Uterus (tissue), 3 donors: ENCODE measurements at regions not wholly inside any gene's neighbourhood (a gene's known extent, or its start where the extent isn't known, plus 50 kb on each side); places are given as distances from the start of the nearest gene placed in this dataset.

Source experiments
- DNase-seq, 2 donors: peaks; one replicate each; pipeline ENCODE4 v3.0.0-alpha.2; 2019 to 2020
- H3K27ac ChIP-seq, 2 donors: fragments of 200-600 bp; sonication (generic); 1 replicate in 1 of 2; 2 replicates in 1 of 2; pipeline ENCODE4 v1.5.1; 2016 to 2018
- H3K27me3 ChIP-seq, 2 donors: fragments of 200-600 bp; sonication (generic); one replicate each; pipeline ENCODE4 v1.5.1; 2018 to 2019; ENCODE audit warnings: control low read depth in 1 of 2
- H3K36me3 ChIP-seq, 2 donors: fragments of 200-600 bp; sonication (generic); one replicate each; pipeline ENCODE4 v1.5.1; 2019; ENCODE audit warnings: control low read depth in 1 of 2
- H3K4me1 ChIP-seq, 2 donors: fragments of 200-600 bp; sonication (generic); one replicate each; pipeline ENCODE4 v1.5.1; 2018 to 2019; ENCODE audit warnings: control low read depth in 1 of 2
- H3K4me3 ChIP-seq, 2 donors: fragments of 200-600 bp; sonication (generic); 1 replicate in 1 of 2; 2 replicates in 1 of 2; pipeline ENCODE4 v1.5.1; 2018 to 2019; ENCODE audit warnings: mild to moderate bottlenecking in 1 of 2
- H3K9me3 ChIP-seq, 2 donors: fragments of 200-600 bp; sonication (generic); one replicate each; pipeline ENCODE4 v1.5.1; 2019; ENCODE audit warnings: control low read depth in 1 of 2
- POLR2A ChIP-seq, 2 donors: fragments of 450-650 bp; IDR thresholded peaks; one replicate each; pipeline ENCODE4 v1.6.1; 2016; ENCODE audit warnings: antibody characterized with exemption in 2 of 2, mild to moderate bottlenecking in 1 of 2, moderate library complexity in 1 of 2
- intact Hi-C: fragments of 100-400 bp; cut with DNase I; formaldehyde crosslinking; loops from one replicate; pipeline ENCODE4 v1.15.1; 2023; ENCODE audit warnings: low total_unique reads
- TF ChIP-seq, protein P1 (sequence below), 4 experiments: fragments of 200-600 bp in 2 of 4; fragments of 450-650 bp in 2 of 4; sonication (generic) in 2 of 4; IDR thresholded peaks; one replicate each; pipeline ENCODE4 v1.5.1; 2016 to 2019; ENCODE audit warnings: antibody characterized with exemption in 4 of 4, mild to moderate bottlenecking in 2 of 4, moderate library complexity in 1 of 4
- donor health status: DM: yes; HTN: yes; CAD: no.

DNA sequence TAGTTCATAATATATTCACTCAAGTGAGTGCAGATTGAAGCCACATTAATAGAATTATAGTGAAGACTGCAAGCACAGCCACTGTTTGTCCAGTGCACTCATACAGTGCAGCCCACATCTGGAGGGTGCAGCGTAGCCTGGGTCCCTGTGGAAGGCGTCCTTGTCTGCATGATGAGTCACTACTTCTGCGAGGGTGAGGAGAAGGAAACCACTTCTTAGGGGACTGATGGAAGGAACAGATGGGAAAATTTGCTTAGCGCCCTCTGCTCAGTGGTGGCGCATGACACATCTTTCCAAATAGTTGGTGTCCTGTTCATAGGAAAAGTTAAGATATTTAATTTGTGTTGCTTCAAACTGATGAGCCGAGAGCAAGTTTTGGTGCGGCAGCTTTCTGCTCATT, 330.4 kb upstream of the SMIM21 start:
- H3K4me1 ChIP-seq = no peaks in the 10 kb centered on the region
- no peak overlapping the region for H3K27ac ChIP-seq
- no peak overlapping the region for H3K4me3 ChIP-seq
- H3K9me3 ChIP-seq = no peaks in the 10 kb centered on the region
- TF ChIP-seq, protein P1, sequence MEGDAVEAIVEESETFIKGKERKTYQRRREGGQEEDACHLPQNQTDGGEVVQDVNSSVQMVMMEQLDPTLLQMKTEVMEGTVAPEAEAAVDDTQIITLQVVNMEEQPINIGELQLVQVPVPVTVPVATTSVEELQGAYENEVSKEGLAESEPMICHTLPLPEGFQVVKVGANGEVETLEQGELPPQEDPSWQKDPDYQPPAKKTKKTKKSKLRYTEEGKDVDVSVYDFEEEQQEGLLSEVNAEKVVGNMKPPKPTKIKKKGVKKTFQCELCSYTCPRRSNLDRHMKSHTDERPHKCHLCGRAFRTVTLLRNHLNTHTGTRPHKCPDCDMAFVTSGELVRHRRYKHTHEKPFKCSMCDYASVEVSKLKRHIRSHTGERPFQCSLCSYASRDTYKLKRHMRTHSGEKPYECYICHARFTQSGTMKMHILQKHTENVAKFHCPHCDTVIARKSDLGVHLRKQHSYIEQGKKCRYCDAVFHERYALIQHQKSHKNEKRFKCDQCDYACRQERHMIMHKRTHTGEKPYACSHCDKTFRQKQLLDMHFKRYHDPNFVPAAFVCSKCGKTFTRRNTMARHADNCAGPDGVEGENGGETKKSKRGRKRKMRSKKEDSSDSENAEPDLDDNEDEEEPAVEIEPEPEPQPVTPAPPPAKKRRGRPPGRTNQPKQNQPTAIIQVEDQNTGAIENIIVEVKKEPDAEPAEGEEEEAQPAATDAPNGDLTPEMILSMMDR (IDR thresholded peaks at IDR 0.05) = no peak
- no peak for TF ChIP-seq POLR2A (IDR thresholded peaks at IDR 0.05)
- no peaks in the 10 kb centered on the region for H3K27me3 ChIP-seq
- DNase-seq = no peak
- no peaks in the 10 kb centered on the region for H3K36me3 ChIP-seq
- intact Hi-C loops = no loop called here

DNA sequence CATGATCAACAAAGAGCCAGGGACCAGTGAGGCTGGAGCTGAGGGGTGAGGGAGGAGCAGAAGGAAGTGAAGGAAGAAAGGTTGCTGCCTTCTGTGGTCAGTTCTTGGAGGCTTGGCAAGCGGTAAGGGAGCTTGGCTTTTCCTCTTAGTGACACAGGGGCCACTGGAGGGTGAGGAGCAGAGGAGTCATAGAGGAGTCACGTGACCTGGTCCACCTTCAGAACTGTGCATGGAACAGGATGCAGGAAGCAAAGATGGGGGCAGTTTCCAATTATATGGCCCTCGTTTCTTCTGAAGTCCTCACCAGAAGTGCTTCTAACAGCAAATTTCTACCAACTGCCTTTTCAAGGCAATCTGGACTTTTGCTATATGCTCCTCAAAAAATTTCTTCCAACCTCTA, 326.9 kb upstream of the SMIM21 start:
- no peaks in the 10 kb centered on the region for H3K9me3 ChIP-seq
- TF ChIP-seq POLR2A (IDR thresholded peaks at IDR 0.05) = no peak
- TF ChIP-seq, protein P1 (IDR thresholded peaks at IDR 0.05) = no peak
- intact Hi-C loops = no loop called here
- no peaks in the 10 kb centered on the region for H3K36me3 ChIP-seq
- H3K4me1 ChIP-seq = no peaks in the 10 kb centered on the region
- no peaks in the 10 kb centered on the region for H3K27me3 ChIP-seq
- no peak overlapping the region for H3K4me3 ChIP-seq
- no peak for DNase-seq
- H3K27ac ChIP-seq = no peak overlapping the region

DNA sequence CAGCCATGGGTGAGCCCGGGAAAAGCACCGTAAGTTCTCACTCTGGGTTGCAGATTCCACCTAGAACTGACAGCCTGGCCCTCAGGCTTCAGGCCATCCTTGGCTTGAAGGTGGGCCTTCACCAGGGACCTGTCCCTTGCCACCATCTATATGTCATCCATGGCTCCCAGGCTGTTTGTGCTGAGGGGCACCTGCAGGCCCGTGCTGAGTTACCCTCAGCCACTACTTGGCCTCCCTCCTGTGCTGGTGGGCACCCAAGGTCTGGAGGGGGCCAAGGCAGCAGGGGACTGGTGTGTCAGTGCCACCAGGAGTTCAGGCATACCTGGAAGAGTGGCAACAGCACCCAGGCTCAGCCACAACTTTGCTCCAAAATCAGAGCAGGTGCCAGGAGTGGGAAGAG, 326.2 kb upstream of the SMIM21 start:
- Histone ChIP-seq H3K4me3 (no peak overlapping the region), H3K27me3 (no peaks in the 10 kb centered on the region), H3K4me1 (no peaks in the 10 kb centered on the region), H3K9me3 (no peaks in the 10 kb centered on the region), H3K36me3 (no peaks in the 10 kb centered on the region), H3K27ac (no peak overlapping the region)
- no peak for DNase-seq
- intact Hi-C loops = no loop called here
- TF ChIP-seq POLR2A (IDR thresholded peaks at IDR 0.05) = no peak
- TF ChIP-seq, protein P1 (IDR thresholded peaks at IDR 0.05) = no peak

DNA sequence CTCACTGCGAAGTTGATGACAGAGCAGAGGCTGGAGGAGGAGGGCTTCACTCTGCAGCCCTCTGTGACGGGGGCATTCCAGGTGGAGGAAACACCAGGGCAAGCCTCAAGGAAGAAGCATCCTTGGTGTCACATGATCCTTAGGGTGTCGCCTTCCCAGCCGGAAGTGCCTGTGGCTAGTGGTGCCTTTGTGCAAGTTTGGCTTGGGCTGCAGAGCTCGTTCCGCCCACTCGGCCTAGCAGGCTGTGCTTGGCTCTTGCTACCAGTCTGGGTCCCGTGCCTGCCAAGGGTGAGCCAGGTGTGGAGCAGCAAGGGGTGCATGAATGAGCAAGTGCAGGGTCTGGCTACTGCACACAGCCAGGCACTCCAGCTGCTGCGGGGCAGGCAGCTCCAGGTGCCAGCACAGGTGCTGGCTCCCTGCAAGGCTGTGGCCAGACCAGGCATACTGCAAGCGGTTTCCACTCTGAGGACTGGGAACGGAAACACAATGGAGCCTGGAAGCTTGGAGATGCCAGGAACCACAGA, 325.3 kb upstream of the SMIM21 start:
- no peaks in the 10 kb centered on the region for H3K4me1 ChIP-seq
- TF ChIP-seq POLR2A (IDR thresholded peaks at IDR 0.05) = no peak
- TF ChIP-seq, protein P1 (IDR thresholded peaks at IDR 0.05) = no peak
- DNase-seq = no peak
- H3K36me3 ChIP-seq = no peaks in the 10 kb centered on the region
- no peaks in the 10 kb centered on the region for H3K27me3 ChIP-seq
- intact Hi-C loops = no loop called here
- no peak overlapping the region for H3K4me3 ChIP-seq
- H3K9me3 ChIP-seq = no peaks in the 10 kb centered on the region
- H3K27ac ChIP-seq = no peak overlapping the region

DNA sequence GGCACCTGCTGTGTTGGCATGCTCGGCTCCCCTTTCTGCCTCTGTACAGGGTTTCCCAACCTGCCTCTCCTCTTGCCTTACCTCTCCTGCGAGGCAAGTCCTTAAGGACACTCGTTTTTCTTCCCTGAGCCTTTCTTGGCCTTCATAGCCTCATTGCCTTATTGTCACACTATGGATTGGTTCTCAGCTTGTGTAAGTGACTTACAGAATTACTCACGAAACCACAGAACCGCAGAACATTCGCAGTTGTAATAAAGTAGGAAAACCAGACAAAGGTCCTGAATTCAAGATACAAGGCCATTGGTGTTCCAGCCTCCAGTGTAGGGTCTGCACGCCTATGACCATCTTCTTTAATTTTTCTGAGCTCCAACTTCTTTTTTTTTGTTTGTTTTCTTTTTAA, 317.6 kb upstream of the SMIM21 start:
- Histone ChIP-seq H3K36me3 (no peaks in the 10 kb centered on the region), H3K4me1 (no peaks in the 10 kb centered on the region), H3K27me3 (no peaks in the 10 kb centered on the region), H3K27ac (no peak overlapping the region), H3K4me3 (no peak overlapping the region), H3K9me3 (no peaks in the 10 kb centered on the region)
- no peak for DNase-seq
- intact Hi-C loops = no loop called here
- TF ChIP-seq, protein P1 (IDR thresholded peaks at IDR 0.05) = no peak
- no peak for TF ChIP-seq POLR2A (IDR thresholded peaks at IDR 0.05)
